Body of pancreas (tissue), 4 donors: ENCODE measurements at regions not wholly inside any gene's neighbourhood (a gene's known extent, or its start where the extent isn't known, plus 50 kb on each side); places are given as distances from the start of the nearest gene placed in this dataset.

ENCODE experiments used
- ATAC-seq: fragments of 150-250 bp; one replicate; pipeline ENCODE4 v1.9.1; 2016
- DNase-seq, 4 donors: peaks; one replicate each; pipeline ENCODE4 v3.0.0-alpha.2; 2019
- H3K27ac ChIP-seq, 4 donors: fragments of 200-600 bp; sonication (generic); 1 replicate in 3 of 4; 2 replicates in 1 of 4; pipeline versions ENCODE4 v1.5.1 to v1.6.1; 2016 to 2019; ENCODE audit warnings: mild to moderate bottlenecking in 1 of 4, mixed read lengths in 1 of 4, moderate library complexity in 1 of 4
- H3K27me3 ChIP-seq, 2 donors: fragments of 200-600 bp; sonication (generic); one replicate each; pipeline ENCODE4 v1.6.0; 2016; ENCODE audit warnings: mild to moderate bottlenecking in 1 of 2
- H3K36me3 ChIP-seq, 2 donors: fragments of 200-600 bp; sonication (generic); replicated peaks in 1 of 2; 2 replicates each; pipeline ENCODE4 v1.5.1; 2016; ENCODE audit warnings: low read depth in 2 of 2; ENCODE audit not compliant: insufficient read depth in 1 of 2
- H3K4me1 ChIP-seq: fragments of 200-600 bp; sonication (generic); one replicate; pipeline ENCODE4 v1.6.0; 2016
- H3K4me3 ChIP-seq, 2 donors: fragments of 200-600 bp; sonication (generic); 1 replicate in 1 of 2; 2 replicates in 1 of 2; pipeline ENCODE4 v1.5.1; 2016 to 2019
- H3K9me3 ChIP-seq, 3 donors: fragments of 200-600 bp; sonication (generic); 1 replicate in 2 of 3; 2 replicates in 1 of 3; pipeline ENCODE4 v1.5.1; 2016
- POLR2A ChIP-seq, 3 donors: fragments of 450-650 bp; IDR thresholded peaks; one replicate each; pipeline ENCODE4 v1.6.1; 2016; ENCODE audit warnings: antibody characterized with exemption in 3 of 3, mild to moderate bottlenecking in 2 of 3
- WGBS, 2 donors: methylation state at CpG; one replicate each; pipeline ENCODE4 v1.1.5; 2017; 5-methylcytosine and 5-hydroxymethylcytosine counted together
- intact Hi-C: fragments of 100-400 bp; cut with DNase I; formaldehyde crosslinking; loops from one replicate; pipeline ENCODE4 v1.15.1; 2023
- TF ChIP-seq, protein P1 (sequence below), 7 experiments: fragments of 450-650 bp in 4 of 7; fragments of 200-600 bp in 3 of 7; sonication (generic) in 3 of 7; IDR thresholded peaks; one replicate each; pipeline ENCODE4 v1.5.1; 2016 to 2019; ENCODE audit warnings: antibody characterized with exemption in 7 of 7

DNA sequence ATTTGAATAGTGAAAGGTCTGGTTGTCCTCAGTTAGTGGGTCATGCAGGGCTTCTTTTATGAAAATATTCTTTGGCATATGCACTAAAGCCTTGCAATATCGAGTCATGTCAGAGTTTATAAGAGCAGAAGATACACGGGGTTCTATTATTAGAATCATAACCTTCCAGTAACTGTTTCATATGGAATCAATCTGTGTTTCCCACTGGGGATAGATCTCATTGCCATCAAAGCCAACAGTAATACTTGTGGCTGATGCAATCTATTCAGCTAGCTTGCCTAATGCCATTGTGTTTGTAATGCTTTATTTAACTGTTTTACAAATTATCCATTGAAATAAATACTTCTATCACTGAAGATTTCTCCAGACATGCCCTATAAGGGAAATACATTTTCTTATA lies 746.9 kb upstream of the PCDH9 start:
- Histone ChIP-seq H3K4me3 (no peak overlapping the region), H3K4me1 (no peaks in the 10 kb centered on the region), H3K27ac (no peak overlapping the region), H3K9me3 (no peaks in the 10 kb centered on the region), H3K27me3 (no peaks in the 10 kb centered on the region), H3K36me3 (no peaks in the 10 kb centered on the region)
- no peak for TF ChIP-seq POLR2A (IDR thresholded peaks at IDR 0.05)
- TF ChIP-seq, protein P1, sequence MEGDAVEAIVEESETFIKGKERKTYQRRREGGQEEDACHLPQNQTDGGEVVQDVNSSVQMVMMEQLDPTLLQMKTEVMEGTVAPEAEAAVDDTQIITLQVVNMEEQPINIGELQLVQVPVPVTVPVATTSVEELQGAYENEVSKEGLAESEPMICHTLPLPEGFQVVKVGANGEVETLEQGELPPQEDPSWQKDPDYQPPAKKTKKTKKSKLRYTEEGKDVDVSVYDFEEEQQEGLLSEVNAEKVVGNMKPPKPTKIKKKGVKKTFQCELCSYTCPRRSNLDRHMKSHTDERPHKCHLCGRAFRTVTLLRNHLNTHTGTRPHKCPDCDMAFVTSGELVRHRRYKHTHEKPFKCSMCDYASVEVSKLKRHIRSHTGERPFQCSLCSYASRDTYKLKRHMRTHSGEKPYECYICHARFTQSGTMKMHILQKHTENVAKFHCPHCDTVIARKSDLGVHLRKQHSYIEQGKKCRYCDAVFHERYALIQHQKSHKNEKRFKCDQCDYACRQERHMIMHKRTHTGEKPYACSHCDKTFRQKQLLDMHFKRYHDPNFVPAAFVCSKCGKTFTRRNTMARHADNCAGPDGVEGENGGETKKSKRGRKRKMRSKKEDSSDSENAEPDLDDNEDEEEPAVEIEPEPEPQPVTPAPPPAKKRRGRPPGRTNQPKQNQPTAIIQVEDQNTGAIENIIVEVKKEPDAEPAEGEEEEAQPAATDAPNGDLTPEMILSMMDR (IDR thresholded peaks at IDR 0.05), result no peak
- intact Hi-C loops, result no loop called here
- 57 to 58% methylated on average over 2 of the region's 2 CpGs for WGBS, 2 donors
- DNase-seq, result no peak
- ATAC-seq, result no peak

DNA sequence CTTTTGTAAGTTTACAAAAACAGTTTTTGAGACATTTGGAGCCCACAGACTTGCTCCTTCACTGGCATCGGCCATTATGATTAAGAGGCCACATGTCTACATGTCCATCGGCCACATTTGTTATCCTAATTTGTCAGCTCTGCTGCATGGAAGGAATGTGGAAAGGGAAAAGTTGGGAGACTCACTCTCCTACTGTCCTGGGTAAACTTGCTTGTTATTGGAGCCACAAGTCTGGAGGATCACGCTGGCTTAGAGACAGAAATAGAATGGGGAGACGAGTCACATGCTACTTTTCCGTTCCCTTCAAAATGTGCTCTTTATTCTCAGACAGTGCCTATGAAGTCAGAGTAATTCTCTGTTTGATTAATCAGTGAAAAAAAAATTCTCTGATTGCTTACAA lies 741.2 kb upstream of the PCDH9 start:
- Histone ChIP-seq H3K36me3 (no peaks in the 10 kb centered on the region), H3K4me3 (no peak overlapping the region), H3K27ac (no peak overlapping the region), H3K27me3 (no peaks in the 10 kb centered on the region), H3K9me3 (no peaks in the 10 kb centered on the region), H3K4me1 (no peaks in the 10 kb centered on the region)
- DNase-seq, result no peak
- TF ChIP-seq POLR2A (IDR thresholded peaks at IDR 0.05), result no peak
- TF ChIP-seq, protein P1 (IDR thresholded peaks at IDR 0.05), result no peak
- intact Hi-C loops, result no loop called here
- WGBS, 2 donors, result 59 to 69% methylated on average over 5 of the region's 5 CpGs
- ATAC-seq, result no peak

DNA sequence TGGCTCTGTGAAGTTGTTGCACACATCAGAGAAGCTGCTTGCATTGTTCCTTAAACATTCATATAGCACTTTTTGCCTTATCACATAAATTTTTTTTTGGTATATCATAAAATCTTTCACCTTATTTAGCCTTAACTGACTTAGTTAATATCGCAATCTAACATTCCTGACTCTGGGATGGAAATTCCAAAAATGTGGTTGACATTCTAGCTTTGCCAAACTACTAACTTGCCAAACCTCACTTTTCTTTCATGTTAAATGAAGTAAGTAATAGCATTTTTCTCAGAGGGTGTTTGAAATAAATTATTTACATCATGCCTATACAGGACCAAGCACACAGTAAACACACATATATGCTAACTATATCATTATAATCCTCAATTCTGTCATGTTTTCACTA lies 736.9 kb upstream of the PCDH9 start:
- H3K4me1 ChIP-seq, result no peaks in the 10 kb centered on the region
- no peaks in the 10 kb centered on the region for H3K27me3 ChIP-seq
- no peak overlapping the region for H3K4me3 ChIP-seq
- 68 to 78% methylated on average over 1 of the region's 1 CpG for WGBS, 2 donors
- intact Hi-C loops, result no loop called here
- TF ChIP-seq, protein P1 (IDR thresholded peaks at IDR 0.05), result no peak
- TF ChIP-seq POLR2A (IDR thresholded peaks at IDR 0.05), result no peak
- no peaks in the 10 kb centered on the region for H3K36me3 ChIP-seq
- no peak overlapping the region for H3K27ac ChIP-seq
- ATAC-seq (no peak), DNase-seq (no peak)
- no peaks in the 10 kb centered on the region for H3K9me3 ChIP-seq

DNA sequence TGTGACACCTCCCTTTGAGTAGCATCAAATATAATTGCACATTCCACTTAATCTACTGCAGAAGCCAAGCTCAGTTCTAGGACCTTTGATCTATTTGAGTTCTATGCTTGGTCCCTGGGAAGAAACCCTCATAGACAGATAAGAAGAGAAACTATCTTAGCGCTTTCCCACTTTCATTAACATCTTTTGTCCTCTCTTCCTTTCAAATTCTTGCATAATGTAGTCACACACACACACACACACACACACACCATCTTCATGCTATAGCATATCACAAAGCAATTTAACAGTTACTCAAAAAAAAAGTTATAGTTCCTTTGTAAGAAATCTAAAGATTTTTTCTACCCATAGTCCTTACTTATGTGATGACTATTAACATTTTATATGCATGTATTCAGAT lies 735.9 kb upstream of the PCDH9 start:
- no peak for TF ChIP-seq POLR2A (IDR thresholded peaks at IDR 0.05)
- TF ChIP-seq, protein P1 (IDR thresholded peaks at IDR 0.05), result no peak
- no peak for DNase-seq
- Histone ChIP-seq H3K27ac (no peak overlapping the region), H3K9me3 (no peaks in the 10 kb centered on the region), H3K27me3 (no peaks in the 10 kb centered on the region), H3K4me1 (no peaks in the 10 kb centered on the region), H3K4me3 (no peak overlapping the region), H3K36me3 (no peaks in the 10 kb centered on the region)
- 56 to 60% methylated on average over 1 of the region's 1 CpG for WGBS, 2 donors
- intact Hi-C loops, result no loop called here
- no peak for ATAC-seq

DNA sequence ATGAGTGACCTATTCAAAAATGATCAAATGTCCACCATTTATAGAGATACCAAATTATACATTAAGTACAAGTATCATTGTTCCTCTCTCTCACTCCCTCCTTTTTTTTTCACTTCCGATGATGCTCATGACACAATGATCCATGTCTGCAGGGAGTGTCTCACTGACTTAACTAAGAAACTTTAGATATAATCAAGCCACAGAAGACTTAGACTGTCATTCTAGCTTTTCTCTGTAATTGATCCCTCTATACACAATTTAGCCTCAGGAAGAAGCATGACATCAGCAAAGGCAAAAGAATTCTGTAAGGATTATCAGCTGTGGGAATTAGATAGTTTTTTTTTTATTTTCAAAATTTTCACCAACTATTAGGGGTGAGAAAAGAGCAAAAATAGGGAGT lies 734.9 kb upstream of the PCDH9 start:
- intact Hi-C loops, result no loop called here
- no peak for ATAC-seq
- no peak overlapping the region for H3K27ac ChIP-seq

More for the DNA sequence above, 734.9 kb upstream of the PCDH9 start:
- TF ChIP-seq, protein P1 (IDR thresholded peaks at IDR 0.05), result no peak
- no peak for TF ChIP-seq POLR2A (IDR thresholded peaks at IDR 0.05)
- Histone ChIP-seq H3K4me1 (no peaks in the 10 kb centered on the region), H3K9me3 (no peaks in the 10 kb centered on the region), H3K4me3 (no peak overlapping the region), H3K27me3 (no peaks in the 10 kb centered on the region), H3K36me3 (no peaks in the 10 kb centered on the region)
- no peak for DNase-seq
- 65 to 86% methylated on average over 1 of the region's 1 CpG for WGBS, 2 donors
